K562 (cell line): ENCODE measurements at regions not wholly inside any gene's neighbourhood (a gene's known extent, or its start where the extent isn't known, plus 50 kb on each side); places are given as distances from the start of the nearest gene placed in this dataset.

Source experiments
- ATAC-seq: fragments of 200-7000 bp; cut with Tn5 transposase; 3 replicates; pipeline ENCODE4 v1.9.1; 2020; ENCODE audit warnings: moderate library complexity
- BruUV-seq: library from RNA; stranded (reverse); fragments of 400-500 nt; replicated peaks from 2 replicates; lab custom pipeline; 2021; lab: Mats Ljungman, UMichigan
- CTCF ChIA-PET: fragments of 300-600 bp; formaldehyde crosslinking; extraction: SDS; loops from one replicate; lab custom pipeline; 2021; ENCODE audit warnings: low intra/inter-chr PET ratio; lab: Yijun Ruan, JAX
- POLR2A ChIA-PET: fragments of 300-600, 350-650 bp; sonication (Branson Sonifier 250); formaldehyde crosslinking; extraction: SDS; loops from one replicate; lab custom pipeline; 2021; ENCODE audit warnings: antibody characterized with exemption, inconsistent platforms; lab: Yijun Ruan, JAX
- DNase-seq, 4 experiments: peaks; one replicate each; pipeline versions ENCODE4 v3.0.0 to v3.0.0-alpha.2; 2011 to 2018; ENCODE audit warnings: low spot score in 3 of 4, mixed read lengths in 3 of 4; ENCODE audit errors: extremely low read depth in 1 of 4
- FAIRE-seq: peaks from 2 replicates; lab custom pipeline; 2011; peaks lifted over from hg19 to GRCh38; lab: Jason Lieb, UNC
- H2AFZ ChIP-seq: 2 replicates; pipeline ENCODE4 v1.6.0; 2011; ENCODE audit warnings: low read depth, low read length, control low read depth, inconsistent platforms
- H3K27ac ChIP-seq: fragments of 200-600 bp; 3 replicates; pipeline ENCODE4 v1.8.0; 2011; ENCODE audit warnings: low read depth, mild to moderate bottlenecking, control low read depth, inconsistent platforms, low read length, moderate library complexity, mixed read lengths; ENCODE audit errors: extremely low read depth
- H3K27me3 ChIP-seq, 2 experiments: fragments of 300-600 bp in 1 of 2; 2 replicates in 1 of 2; 3 replicates in 1 of 2; pipeline versions ENCODE4 v1.6.0 to v1.8.0; 2011; ENCODE audit warnings: inconsistent platforms in 2 of 2, low read length in 2 of 2, mild to moderate bottlenecking in 1 of 2, mixed read lengths in 1 of 2, moderate library complexity in 1 of 2; ENCODE audit not compliant: control insufficient read depth in 2 of 2, insufficient read depth in 2 of 2
- H3K36me3 ChIP-seq: fragments of 300-600 bp; 3 replicates; pipeline ENCODE4 v1.8.0; 2011; ENCODE audit warnings: mild to moderate bottlenecking, low read length, inconsistent platforms; ENCODE audit not compliant: control insufficient read depth, insufficient read depth
- H3K4me1 ChIP-seq, 2 experiments: fragments of 200-600 bp in 1 of 2; replicated peaks in 1 of 2; 2 replicates in 1 of 2; 3 replicates in 1 of 2; pipeline versions ENCODE4 v1.5.1 to v1.8.0; 2011; ENCODE audit warnings: inconsistent platforms in 2 of 2, low read length in 2 of 2, mild to moderate bottlenecking in 1 of 2, mixed read lengths in 1 of 2, moderate library complexity in 1 of 2; ENCODE audit not compliant: control insufficient read depth in 2 of 2, insufficient read depth in 2 of 2
- H3K4me2 ChIP-seq: 2 replicates; pipeline ENCODE4 v1.6.1; 2011; ENCODE audit warnings: low read length, control low read depth, inconsistent platforms, mixed read lengths; ENCODE audit not compliant: insufficient read depth
- H3K4me3 ChIP-seq: fragments of 200-600 bp; sonication (generic), shearing (Covaris generic); 2 replicates; pipeline ENCODE4 v1.5.1; 2016; ENCODE audit warnings: control low read depth, inconsistent platforms
- H3K79me2 ChIP-seq: fragments of 200-600 bp; 3 replicates; pipeline ENCODE4 v1.8.0; 2011; ENCODE audit warnings: low read length, inconsistent platforms; ENCODE audit not compliant: control insufficient read depth, insufficient read depth
- H3K9ac ChIP-seq, 2 experiments: 2 replicates each; pipeline versions ENCODE4 v1.6.0 to v1.6.1; 2011; ENCODE audit warnings: low read depth in 2 of 2, low read length in 2 of 2, control low read depth in 1 of 2, inconsistent platforms in 1 of 2, mild to moderate bottlenecking in 1 of 2, mixed read lengths in 1 of 2; ENCODE audit not compliant: insufficient read depth in 1 of 2
- H3K9me1 ChIP-seq: one replicate; pipeline ENCODE4 v1.6.0; 2011; ENCODE audit warnings: inconsistent platforms, mild to moderate bottlenecking, low read length, moderate library complexity; ENCODE audit not compliant: control insufficient read depth, insufficient read depth
- H3K9me3 ChIP-seq: replicated peaks from 2 replicates; pipeline ENCODE4 v1.5.1; 2011; ENCODE audit warnings: low read depth, low read length, inconsistent platforms; ENCODE audit not compliant: control insufficient read depth, insufficient read depth
- H4K20me1 ChIP-seq: replicated peaks from 2 replicates; pipeline ENCODE4 v1.6.1; 2011; ENCODE audit warnings: low read length, inconsistent platforms, mixed read lengths; ENCODE audit not compliant: control insufficient read depth, insufficient read depth
- NFIX ChIP-seq: fragments of 250-450 bp; sonication (Bioruptor Pico); IDR thresholded peaks from 2 replicates; pipeline ENCODE4 v1.4.0; 2020; ENCODE audit warnings: low read depth, mild to moderate bottlenecking, moderate library complexity
- RAD51 ChIP-seq: fragments of 450-650 bp; IDR thresholded peaks from 2 replicates; pipeline ENCODE4 v1.7.1; 2016; ENCODE audit warnings: low read depth, mild to moderate bottlenecking, borderline replicate concordance
- ZNF174 ChIP-seq: fragments of 250-450 bp; sonication (Bioruptor Pico); IDR thresholded peaks from 2 replicates; pipeline ENCODE4 v1.4.0; 2020; ENCODE audit warnings: mild to moderate bottlenecking
- WGBS: fragments of 100-300 bp; shearing (Covaris generic); methylation state at CpG from one replicate; pipeline ENCODE4 v1.1.6; 2016; ENCODE audit warnings: low coverage, mixed read lengths; ENCODE audit not compliant: insufficient coverage; ENCODE audit errors: missing lambda C conversion rate; 5-methylcytosine and 5-hydroxymethylcytosine counted together
- in situ Hi-C: fragments of 300-500 bp; cut with MboI; formaldehyde crosslinking; loops from 4 replicates; pipeline ENCODE4 v1.15.0; 2018; ENCODE audit warnings: inconsistent platforms, mixed read lengths
- intact Hi-C: fragments of 100-400 bp; cut with micrococcal nuclease; formaldehyde crosslinking; loops from 2 replicates; pipeline ENCODE4 v1.14.2; 2022
- TF ChIP-seq, protein P1 (sequence below): fragments of 200-800 bp; sonication (Bioruptor generic); IDR thresholded peaks from 2 replicates; pipeline ENCODE4 v1.6.1; 2016; ENCODE audit warnings: missing genetic modification characterization, missing compliant biosample characterization

DNA sequence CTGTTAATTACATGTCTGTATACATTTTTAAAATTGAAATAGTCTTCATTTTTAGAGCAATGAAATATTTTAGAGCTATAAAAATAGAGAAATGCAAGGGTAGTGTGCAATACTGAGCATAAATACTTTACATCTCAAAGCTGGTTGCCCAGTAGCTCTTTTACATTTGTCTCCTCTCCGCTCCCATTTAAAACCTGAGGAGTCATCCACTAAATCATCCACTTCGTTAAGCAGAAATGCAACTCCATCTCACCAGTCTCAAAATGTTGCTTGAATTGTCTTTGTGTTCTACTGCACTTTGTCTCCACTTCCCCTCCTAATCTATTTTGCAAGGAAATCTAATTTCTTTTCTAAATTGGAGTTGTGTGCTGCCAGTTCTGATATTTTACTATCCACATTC lies 563.6 kb downstream of the VGLL3 start:
- intact Hi-C loops (no loop called here), in situ Hi-C loops (no loop called here)
- H3K79me2 ChIP-seq, result no peaks in the 10 kb centered on the region
- DNase-seq (no peak), FAIRE-seq (no peak), ATAC-seq (no peak)
- WGBS, result no CpG with 5 or more reads among the region's 2 CpGs
- H3K4me3 ChIP-seq, result no peak overlapping the region
- H3K9me3 ChIP-seq, result no peaks in the 10 kb centered on the region
- no TSS peak for BruUV-seq
- H3K27me3 ChIP-seq, result no peaks in the 10 kb centered on the region
- H3K4me1 ChIP-seq, result no peaks in the 10 kb centered on the region
- no peaks in the 10 kb centered on the region for H3K36me3 ChIP-seq
- TF ChIP-seq RAD51, result no peak
- TF ChIP-seq, protein P1, sequence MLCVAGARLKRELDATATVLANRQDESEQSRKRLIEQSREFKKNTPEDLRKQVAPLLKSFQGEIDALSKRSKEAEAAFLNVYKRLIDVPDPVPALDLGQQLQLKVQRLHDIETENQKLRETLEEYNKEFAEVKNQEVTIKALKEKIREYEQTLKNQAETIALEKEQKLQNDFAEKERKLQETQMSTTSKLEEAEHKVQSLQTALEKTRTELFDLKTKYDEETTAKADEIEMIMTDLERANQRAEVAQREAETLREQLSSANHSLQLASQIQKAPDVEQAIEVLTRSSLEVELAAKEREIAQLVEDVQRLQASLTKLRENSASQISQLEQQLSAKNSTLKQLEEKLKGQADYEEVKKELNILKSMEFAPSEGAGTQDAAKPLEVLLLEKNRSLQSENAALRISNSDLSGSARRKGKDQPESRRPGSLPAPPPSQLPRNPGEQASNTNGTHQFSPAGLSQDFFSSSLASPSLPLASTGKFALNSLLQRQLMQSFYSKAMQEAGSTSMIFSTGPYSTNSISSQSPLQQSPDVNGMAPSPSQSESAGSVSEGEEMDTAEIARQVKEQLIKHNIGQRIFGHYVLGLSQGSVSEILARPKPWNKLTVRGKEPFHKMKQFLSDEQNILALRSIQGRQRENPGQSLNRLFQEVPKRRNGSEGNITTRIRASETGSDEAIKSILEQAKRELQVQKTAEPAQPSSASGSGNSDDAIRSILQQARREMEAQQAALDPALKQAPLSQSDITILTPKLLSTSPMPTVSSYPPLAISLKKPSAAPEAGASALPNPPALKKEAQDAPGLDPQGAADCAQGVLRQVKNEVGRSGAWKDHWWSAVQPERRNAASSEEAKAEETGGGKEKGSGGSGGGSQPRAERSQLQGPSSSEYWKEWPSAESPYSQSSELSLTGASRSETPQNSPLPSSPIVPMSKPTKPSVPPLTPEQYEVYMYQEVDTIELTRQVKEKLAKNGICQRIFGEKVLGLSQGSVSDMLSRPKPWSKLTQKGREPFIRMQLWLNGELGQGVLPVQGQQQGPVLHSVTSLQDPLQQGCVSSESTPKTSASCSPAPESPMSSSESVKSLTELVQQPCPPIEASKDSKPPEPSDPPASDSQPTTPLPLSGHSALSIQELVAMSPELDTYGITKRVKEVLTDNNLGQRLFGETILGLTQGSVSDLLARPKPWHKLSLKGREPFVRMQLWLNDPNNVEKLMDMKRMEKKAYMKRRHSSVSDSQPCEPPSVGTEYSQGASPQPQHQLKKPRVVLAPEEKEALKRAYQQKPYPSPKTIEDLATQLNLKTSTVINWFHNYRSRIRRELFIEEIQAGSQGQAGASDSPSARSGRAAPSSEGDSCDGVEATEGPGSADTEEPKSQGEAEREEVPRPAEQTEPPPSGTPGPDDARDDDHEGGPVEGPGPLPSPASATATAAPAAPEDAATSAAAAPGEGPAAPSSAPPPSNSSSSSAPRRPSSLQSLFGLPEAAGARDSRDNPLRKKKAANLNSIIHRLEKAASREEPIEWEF (CRISPR knock-in tag), result no peak
- TF ChIP-seq ZNF174, result no peak
- TF ChIP-seq NFIX (CRISPR knock-in tag), result no peak
- POLR2A ChIA-PET, result no interaction called here
- H3K9ac ChIP-seq, result no peak overlapping the region
- no peak overlapping the region for H3K4me2 ChIP-seq
- H3K27ac ChIP-seq, result no peak overlapping the region
- CTCF ChIA-PET, result no interaction called here
- H3K9me1 ChIP-seq, result no peaks in the 10 kb centered on the region
- no peaks in the 10 kb centered on the region for H4K20me1 ChIP-seq
- H2AFZ ChIP-seq, result no peak overlapping the region
